Hematopoietic multipotent progenitor cell treated with erythropoietin and hydrocortisone succinate and interleukin-3 and kit ligand, for 8 days (in vitro differentiated cells): ENCODE measurements at regions not wholly inside any gene's neighbourhood (a gene's known extent, or its start where the extent isn't known, plus 50 kb on each side); places are given as distances from the start of the nearest gene placed in this dataset.

Source experiments
- DNase-seq: peaks from one replicate; pipeline ENCODE4 v3.0.0-alpha.2; 2015

DNA sequence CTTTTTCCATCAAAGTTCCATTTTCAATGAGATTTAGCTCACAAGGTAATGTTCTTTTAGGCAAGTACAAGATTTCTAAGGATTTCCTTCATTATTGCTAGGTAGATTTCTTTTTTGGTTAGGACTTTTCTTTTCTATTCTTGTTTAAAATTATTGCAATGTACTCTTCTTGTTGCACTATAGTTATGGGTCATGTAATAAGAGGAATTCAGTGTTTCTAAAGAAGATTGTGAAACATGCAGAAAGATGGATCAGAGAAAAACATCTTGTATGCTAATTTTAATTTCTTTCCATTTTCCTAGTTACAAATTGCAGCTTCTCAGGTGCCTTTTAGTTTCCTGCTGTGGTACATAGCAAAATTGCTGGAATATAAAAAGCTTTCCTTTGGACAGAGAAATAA lies 56.1 kb downstream of the BTG1 start:
- no peak for DNase-seq

DNA sequence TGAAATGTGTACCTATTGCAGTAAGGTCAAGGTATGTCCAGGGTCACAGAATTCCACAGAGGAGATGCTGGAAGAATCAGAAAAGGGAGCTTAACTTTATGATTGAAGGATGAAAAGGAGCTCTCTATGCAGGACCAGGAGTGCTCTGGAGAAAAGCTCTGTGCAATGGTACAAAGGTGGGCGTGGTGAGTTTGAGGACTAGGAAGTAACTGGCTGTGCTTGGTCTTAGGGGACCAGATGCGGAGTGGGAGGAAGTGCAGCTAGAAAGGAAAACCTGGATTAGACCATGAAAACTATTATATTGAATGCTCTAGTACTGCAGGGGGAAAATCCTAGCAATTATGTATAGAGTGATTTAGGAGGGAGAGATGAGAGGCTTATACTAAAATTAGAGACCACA lies 56.8 kb downstream of the BTG1 start:
- DNase-seq: no peak

DNA sequence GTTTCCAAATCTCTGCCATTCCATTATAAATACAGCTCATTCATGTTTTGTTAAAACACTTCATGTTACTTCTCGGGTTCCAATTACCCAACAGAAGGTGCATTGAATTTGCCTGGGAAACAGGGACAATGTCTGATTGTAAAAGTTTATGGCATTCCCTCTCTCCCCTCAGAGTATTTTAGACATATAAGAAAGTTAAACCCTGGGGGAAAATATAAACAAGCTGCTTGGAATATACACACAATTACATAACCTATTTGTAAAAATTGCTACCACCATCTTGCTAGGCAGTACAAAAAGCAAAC lies 60.0 kb downstream of the BTG1 start:
- no peak for DNase-seq

DNA sequence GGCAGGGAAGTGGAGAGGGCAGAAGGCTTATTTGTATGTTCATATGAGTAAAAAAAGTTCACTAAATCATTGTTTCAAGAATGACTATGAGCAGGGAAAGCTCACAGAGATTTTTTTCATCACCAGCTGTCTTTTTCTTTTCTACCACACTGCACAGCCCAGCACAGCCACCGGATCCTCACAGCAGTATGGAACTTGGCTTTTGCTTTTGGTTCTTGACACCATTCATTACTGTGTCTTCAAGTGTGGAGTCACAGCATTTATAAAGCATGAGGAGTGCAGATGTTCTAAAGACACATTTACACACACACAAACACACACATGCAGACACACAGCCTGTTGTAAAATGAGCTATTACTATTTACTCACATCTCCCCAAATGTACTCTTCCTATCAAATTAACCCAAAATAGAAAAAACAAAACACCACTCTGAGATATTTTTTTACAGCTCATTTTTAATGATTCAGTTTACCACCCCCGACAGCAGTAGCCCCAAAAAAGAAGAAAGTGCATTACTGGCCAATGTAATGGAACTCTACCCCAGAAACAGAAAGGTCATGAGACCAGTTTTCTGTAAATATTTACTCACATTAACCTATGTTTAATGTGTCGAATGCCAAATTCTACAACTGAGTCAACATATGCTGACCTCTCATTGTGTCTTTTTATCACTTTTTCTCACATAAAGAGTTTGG lies 60.5 kb downstream of the BTG1 start:
- DNase-seq: no peak

DNA sequence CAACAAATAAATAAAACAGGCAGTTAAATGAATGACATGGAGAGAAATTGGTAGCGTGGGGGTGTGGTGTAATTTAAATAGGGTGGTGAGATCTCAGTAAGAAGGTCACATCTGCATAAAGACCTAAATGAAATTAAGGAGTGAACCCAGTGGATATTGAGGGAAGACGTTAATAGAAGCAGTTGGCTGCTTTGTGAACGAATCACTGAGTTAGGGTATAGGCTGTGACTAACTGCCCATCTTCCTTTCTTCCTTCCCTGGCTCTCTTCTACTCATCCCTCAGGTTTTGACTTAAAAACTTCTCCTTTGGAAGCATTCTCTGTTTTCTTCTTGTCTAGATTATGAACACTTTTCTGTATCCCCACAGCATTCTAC lies 64.7 kb downstream of the BTG1 start:
- DNase-seq: no peak

DNA sequence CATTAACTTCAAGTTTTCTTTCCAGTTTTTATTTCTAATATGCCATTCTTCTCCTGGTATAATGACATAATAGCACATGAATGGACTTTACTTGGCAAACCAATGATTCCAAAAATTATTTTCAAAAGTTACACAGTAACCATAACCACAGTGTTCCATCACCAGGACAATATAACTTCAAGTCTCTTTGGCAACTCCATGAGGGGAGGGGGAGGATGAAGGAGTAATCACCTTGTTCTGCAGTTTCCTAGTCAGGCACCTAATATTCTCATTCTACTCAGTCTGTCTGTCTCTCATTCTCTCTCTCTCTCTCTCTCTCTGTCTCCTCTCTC lies 66.6 kb downstream of the BTG1 start:
- no peak for DNase-seq

DNA sequence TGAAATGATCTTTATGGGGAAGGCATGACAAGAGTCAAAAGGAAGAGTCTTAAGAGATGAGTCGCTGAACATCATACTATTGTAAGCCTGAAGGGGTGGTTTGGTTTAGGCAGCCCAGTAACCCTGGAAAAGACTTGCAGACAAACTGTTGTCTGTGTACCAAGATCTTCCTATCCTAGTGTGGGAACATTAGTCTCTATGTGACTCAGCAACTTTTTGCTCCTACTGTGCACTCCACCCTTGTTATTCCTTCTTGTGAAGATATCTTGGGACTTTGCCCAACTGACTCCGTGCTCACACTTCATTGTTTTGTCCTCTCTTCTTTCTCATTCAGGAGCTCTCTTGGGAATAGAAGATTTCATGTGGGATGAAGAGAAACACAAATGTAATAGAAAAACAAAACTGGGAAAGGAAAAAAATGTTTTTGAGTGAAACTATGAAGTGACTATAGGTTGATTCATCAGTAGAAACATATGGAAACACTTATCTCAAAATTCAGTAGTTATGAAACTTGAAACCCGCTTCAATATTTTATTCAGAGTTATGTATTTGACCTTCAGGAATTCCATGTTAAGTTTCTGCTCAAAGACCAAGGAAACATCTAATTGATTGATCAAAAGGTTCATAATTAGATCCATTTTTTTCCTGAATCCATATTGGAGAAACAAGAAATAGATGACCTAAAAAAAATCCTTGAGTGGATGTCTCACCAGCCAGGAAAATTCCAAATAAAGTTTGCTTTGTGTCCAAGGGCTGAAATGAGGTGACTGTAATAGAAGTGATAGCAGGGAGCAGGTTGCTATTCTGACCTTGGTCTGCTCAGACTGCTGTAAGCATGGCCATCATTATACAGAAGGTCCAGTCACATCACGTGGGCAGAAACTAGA lies 67.2 kb downstream of the BTG1 start:
- peak; percentile 26 for DNase-seq

DNA sequence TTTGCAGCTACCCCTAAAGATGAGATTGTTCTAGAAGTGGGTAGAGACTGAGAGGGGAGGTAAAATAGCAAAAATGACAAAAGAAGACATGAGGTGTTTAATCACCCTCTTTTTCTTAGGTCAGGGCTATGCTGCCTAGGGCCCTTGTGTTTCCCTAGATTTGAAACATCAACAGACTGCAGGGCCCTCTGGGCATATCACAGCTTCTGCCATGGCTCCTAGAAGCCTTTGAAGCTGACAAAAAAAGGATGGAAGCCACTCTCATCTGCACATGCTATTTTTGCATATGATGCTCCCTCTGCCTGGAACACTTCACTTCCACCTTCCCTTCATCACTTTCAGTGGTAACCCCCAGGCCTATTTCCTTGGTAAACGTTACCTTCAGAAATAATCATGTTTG lies 68.1 kb downstream of the BTG1 start:
- DNase-seq: no peak

DNA sequence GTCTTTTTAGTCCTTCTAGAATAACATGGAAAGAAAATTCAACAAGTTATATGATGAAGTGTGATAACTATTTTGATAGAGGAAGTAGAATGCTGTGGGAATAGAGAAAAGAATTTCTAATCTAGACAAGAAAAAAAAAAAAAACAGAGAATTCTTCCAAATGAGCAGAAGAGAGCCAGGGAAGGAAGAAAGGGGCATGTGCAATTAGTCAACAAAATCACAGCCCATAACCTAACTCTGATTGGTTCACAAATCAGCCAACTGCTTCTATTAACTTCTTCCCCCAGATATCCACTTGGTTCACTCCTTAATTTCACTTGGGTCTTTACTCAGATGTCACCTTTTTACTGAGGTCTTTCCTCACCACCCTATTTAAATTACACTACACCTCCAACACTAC lies 69.5 kb downstream of the BTG1 start:
- no peak for DNase-seq

DNA sequence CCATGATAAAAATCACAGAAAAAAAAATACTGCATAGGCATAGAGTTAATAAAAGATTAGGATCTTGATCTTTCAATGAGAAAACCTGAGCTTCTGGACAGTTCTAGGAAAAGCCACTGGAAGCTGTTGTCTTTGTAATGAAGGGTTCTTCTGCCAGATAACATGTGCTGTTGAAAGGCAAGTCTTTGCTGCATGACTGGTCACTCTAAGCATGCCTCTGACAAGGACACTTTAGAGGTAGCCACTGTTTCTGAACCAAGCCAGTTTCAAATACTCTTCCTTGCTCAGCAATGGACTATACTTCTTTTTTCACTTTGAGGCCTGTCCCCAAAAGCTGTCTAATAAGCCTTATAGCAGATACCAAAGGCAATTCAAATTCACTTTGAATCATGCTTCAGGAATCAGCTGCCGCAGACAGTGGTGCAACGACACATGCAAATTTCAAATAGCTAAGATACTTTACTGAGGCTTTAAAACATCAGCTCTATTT lies 70.2 kb downstream of the BTG1 start:
- no peak for DNase-seq

DNA sequence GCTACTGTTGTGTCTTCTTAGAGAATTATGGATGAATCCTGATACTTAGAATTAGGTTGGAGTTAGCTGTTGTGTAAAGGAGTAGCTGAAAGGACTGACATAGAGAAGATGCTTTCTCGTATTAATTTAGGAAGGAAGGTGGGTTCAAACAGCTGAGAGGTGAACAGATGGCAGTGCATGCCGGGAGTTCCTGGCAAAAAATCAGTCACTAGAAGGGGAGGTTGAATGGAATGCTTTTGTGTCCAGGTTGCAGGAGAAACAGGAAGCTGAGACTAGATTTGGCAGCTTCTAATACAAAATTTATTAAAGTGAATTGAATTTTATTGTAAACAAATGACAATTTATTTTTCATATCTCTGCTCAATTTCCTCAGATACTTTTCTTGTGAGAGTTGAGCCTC lies 70.8 kb downstream of the BTG1 start:
- no peak for DNase-seq

DNA sequence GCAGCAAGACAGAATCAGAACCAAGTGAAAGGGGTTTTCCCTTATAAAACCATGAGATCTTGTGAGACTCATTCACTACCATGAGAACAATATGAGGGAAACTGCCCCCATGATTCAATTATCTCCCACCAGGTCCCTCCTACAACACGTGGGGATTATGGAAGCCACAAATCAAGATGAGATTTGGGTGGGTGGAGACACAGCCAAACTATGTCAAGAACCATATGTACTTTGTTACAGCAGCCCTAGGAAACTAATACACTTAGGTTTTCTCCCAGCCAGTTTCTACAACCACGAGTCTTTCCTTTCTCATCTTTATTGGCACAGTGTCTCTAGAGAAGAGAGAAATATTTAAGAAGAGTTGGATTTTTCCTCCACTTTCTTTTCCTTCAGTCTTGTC lies 72.6 kb downstream of the BTG1 start:
- no peak for DNase-seq

DNA sequence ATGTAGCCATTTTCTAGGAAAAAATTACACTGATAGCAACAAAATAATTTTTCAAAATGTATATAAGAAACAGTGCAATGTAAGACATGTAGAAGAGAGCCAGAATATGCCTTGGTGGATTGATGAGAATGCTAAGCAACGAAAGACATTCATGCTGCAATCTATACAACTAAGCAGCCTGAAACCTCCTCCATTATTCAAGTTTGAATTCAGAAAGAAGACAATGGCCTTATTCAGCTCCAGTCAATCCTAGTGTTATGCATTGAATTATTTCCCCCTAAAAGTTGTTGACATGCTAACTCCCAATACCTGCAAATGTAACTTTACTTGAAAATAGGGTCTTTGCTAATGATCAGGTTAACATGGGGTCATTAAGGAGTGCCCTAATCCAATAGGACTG lies 73.5 kb downstream of the BTG1 start:
- no peak for DNase-seq

DNA sequence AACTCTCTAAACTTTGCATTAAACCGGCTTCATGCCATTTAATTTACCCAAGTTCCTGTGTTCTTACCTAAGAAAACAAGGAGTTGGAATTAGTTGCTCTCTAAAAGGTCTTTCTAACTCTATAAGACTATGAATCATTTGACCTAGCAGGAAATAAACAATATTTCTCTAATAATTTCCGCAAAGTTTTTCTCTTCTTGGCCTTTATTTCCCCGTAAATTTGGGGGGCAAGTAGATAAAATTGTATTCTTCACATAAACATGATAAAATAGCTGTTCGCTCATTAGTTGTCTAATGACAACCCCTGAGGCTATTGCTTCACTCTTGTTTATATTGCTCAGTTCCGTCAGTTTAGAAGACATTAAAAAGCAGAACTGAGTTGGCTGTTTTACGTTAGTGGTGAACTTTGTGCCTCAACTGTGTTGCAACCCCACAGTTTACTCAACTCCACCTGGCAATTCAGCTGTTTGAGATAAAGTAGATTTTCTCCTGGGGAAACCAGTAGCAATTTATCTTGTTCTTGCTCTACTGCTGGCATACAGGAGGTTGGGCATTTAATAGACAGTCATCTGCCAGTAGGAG lies 74.7 kb downstream of the BTG1 start:
- peak; percentile 49 for DNase-seq

DNA sequence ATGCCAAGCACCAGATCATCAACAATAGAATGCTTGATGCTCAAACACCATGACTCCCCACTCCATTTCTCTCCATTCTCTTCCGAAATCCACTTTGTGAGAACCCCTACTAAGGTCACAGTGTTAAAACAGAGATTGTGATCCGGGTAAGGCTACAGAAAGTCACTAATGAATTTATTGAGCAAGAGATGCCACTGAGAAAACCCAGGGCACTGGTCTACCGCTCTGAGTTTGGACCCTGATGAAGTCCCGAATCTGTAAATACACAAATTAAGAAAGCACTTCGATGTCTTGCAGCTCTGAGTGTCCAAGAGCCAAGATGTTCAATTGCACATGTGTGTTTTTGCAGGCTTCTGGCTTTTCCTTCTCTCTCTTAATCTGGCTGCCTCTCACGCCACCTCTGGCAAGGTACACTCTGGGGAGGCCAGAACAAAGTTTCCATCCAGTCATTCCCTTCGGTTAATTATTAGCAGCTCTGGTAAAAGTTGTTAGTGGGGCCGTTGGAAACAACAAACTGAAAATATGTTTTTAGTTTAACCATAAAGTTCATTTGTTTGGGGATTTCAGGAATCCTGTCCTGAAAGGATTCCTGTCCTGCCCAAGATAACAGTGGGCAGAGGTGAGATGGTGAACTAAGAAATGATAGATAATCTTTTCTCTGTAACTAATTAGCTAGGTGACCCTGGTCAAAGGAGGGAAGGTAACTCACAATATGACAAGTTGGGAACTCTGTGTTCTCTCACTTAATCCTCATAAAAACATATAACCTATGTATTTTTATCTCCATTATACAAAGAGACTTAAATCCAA lies 75.4 kb downstream of the BTG1 start:
- DNase-seq: no peak

DNA sequence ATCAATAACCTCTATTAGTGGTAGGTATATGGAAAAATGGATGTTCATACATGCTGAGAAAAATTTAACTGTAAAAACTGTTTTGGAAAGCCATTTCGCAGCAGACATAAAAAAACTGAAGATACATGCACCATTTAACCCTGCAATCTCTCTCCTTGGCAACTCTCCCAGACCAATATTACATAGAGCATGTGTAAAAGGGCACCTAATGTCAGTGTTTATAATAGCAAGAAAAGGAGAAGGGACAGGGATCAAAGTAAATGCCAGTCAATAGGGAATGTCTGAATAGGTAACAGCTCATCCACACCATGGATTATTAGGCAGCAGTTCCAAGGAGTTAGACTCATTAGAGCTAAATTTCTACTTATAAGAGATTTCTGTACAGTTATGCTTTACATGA lies 77.2 kb downstream of the BTG1 start:
- DNase-seq: no peak

DNA sequence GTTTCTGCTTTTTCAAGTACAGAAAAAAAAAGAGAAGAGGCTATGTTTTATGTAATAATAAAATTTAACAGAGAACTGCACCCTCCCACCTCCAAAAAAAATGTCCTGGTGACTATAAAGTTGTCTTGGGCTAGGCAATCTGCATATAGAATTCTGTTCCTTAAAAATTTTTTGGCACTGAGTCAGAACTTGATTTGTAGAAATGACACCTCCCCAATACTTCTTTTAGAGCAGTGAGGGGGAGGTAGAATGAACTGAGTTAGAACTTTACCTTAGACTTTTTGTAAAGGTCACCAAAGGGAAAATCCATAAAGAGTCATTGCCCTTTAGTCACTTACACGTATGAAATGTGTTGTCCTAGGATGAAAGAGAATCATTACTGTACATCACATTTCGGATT lies 80.0 kb downstream of the BTG1 start:
- DNase-seq: no peak

DNA sequence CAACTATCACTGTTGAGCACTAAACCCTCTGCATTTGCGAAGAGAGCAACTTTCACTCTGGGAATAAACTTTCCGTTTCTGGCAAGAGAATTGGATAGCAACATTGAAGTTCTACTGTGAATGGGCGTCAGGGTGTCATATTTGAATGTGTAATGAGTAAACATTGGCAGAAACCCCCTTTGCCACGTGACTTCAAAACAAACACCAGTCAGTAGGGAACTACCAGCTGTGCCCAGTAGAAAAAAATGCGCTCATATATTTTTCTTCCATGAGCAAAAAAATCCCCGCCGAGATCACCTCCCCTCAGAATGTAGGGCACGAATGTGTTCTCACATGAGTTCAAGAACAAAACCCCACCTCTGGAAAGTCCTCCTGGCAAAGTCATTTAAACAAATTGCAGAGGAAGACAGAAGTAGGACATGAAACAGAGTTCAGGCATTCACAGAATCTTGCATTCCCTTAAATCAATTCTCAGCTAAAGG lies 80.6 kb downstream of the BTG1 start:
- no peak for DNase-seq

DNA sequence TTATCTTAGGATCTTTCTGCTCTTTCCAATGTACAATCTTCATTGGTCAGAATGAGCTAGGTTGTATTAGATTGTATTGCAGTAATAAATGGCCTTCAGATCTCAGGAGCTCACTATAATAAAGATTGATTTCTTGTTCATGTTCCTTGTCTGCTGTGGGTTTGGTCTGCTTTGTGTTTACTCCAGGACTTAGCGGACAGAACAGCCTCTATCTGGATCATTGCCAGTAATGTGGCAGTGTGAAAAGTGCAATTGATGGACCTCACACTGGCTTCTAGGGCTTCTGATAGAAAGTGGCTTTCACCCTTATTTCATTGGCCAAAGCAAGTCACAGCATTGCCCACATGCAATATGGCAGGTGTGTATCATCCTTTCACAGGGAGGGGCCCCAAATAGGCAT lies 81.2 kb downstream of the BTG1 start:
- DNase-seq: no peak

DNA sequence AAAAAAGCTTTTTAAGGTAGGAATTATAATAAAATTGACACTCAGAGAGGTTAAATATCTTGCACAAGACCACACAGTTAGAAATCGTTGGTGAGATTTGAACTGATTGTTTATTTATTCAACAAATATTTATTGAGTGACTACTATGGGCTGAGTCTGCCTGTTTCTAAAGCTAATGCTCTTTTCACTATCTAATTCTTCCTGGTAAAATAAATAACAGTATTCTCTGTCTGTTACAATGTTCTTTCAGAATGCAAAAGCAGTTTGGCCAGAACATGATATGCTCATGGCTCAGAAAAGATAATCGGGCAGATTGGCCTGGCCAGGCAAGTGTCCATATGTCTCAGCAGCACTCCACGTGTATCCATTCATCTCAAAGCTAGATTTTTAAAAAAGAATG lies 82.0 kb downstream of the BTG1 start:
- no peak for DNase-seq

DNA sequence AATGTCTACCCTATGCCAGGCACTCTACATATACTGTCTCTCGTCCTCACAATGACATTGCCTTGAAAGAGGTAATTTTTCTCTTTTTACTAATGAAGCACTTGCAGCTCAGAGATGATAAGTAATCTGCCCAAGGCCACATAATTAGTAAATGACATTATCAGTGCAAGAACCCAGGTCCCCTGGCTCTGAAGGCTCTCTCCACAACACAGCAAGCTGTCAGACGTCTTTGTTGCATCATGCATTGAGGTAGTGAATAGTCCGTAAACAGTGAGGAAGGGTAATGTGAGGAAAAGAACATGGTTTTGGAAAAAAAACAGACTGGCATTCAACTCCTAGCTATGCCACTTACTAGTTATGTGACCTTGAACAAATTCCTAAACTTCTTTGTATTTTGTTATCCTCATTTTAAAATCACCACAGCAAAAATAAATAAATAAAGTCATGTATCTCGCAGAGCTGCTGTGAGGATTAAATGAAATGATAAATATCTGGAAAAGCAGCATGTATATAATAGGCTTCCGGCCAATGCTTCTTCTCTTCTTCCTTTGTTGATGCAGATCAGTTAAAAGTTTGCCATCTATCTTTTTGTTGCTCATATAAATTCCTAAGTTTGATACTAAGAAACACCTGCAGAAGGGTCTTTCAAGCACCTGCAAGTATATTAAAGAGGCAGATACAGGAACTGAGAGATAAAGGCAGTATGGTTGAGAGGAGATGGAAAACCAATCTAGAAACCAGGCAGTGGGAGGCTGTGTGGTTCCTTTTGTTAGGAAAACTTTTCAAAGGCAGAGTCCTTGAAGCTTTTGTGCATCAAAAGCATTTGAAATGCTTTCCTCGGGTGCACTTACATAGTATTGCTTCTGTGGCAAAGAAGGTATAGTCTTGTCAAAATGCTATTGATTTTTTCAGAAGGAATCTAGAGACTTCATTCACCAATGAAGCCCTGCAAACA lies 82.8 kb downstream of the BTG1 start:
- no peak for DNase-seq

DNA sequence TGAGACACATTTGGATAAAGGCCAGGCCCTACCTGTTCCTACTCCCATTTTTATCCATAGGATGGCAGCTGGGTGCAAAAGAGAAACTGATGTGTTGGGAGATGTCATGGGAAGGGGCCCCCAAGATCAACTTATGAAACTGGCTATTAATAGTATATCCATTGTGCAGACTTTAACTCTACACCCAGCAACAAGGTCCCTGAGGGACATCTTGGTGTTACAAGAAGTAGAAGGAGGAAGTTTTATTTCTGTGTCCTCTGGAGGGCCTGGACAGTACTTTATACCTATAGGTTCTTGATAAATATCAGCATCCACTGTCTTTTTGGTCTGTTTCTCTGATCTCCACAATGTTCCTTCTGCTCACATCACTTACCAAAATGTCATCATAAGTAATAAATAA lies 84.6 kb downstream of the BTG1 start:
- no peak for DNase-seq
